ENCODE measurements at regions not wholly inside any gene's neighbourhood (a gene's known extent, or its start where the extent isn't known, plus 50 kb on each side); places are given as distances from the start of the nearest gene placed in this dataset.

DNA sequence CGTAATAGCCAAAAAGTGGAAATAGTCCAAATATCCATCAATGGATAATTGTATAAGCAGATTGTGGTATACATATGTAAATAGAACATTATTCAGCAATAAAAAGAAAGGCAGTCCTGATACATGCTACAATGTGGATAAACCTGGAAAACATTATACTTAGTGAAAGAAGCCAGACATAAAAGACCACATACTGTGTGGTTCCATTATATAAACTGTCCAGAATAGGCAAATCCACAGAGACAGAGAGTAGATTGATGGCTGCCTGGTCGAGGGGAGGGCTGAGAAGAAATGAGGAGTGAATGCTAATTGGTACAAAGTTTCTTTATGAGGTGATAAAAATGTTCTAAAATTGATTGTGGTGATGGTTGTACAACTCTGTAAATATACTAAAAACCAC lies 397.4 kb upstream of the RPS6KA3 start:
- TF ChIP-seq, protein P1, sequence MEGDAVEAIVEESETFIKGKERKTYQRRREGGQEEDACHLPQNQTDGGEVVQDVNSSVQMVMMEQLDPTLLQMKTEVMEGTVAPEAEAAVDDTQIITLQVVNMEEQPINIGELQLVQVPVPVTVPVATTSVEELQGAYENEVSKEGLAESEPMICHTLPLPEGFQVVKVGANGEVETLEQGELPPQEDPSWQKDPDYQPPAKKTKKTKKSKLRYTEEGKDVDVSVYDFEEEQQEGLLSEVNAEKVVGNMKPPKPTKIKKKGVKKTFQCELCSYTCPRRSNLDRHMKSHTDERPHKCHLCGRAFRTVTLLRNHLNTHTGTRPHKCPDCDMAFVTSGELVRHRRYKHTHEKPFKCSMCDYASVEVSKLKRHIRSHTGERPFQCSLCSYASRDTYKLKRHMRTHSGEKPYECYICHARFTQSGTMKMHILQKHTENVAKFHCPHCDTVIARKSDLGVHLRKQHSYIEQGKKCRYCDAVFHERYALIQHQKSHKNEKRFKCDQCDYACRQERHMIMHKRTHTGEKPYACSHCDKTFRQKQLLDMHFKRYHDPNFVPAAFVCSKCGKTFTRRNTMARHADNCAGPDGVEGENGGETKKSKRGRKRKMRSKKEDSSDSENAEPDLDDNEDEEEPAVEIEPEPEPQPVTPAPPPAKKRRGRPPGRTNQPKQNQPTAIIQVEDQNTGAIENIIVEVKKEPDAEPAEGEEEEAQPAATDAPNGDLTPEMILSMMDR (conservative IDR thresholded peaks at IDR 0.05; ENCODE audit: low read length) = no peak
- TF ChIP-seq EZH2phosphoT487 (IDR thresholded peaks at IDR 0.05; ENCODE audit: borderline replicate concordance) = no peak
